HEK293 (cell line): ENCODE measurements at regions not wholly inside any gene's neighbourhood (a gene's known extent, or its start where the extent isn't known, plus 50 kb on each side); places are given as distances from the start of the nearest gene placed in this dataset.

Experiments used
- CTCF ChIP-seq: fragments of 450-650 bp; formaldehyde crosslinking; IDR thresholded peaks from 2 replicates; pipeline ENCODE4 v1.5.1; 2016; ENCODE audit warnings: missing biosample characterization, missing genetic modification characterization
- GFI1B ChIP-seq: fragments of 450-650 bp; formaldehyde crosslinking; IDR thresholded peaks from 2 replicates; pipeline ENCODE4 v1.5.1; 2016; ENCODE audit warnings: missing biosample characterization, missing genetic modification characterization
- HOXD13 ChIP-seq: sonication (generic); formaldehyde crosslinking; IDR thresholded peaks from 2 replicates; pipeline ENCODE4 v1.8.0; 2022; ENCODE audit warnings: missing genetic modification reagents, borderline replicate concordance
- SETDB1 ChIP-seq: IDR thresholded peaks from one replicate; pipeline ENCODE4 v1.6.1; 2017; ENCODE audit warnings: mild to moderate bottlenecking, low read length, moderate library complexity, mixed read lengths; ENCODE audit not compliant: insufficient read length
- ZBTB11 ChIP-seq: fragments of 450-650 bp; formaldehyde crosslinking; conservative IDR thresholded peaks from 2 replicates; pipeline ENCODE4 v1.5.1; 2016; ENCODE audit warnings: low read depth, missing biosample characterization, missing genetic modification characterization
- ZBTB7A ChIP-seq: fragments of 450-650 bp; formaldehyde crosslinking; IDR thresholded peaks from 2 replicates; pipeline ENCODE4 v1.5.1; 2016; ENCODE audit warnings: low read depth, missing biosample characterization, missing genetic modification characterization
- ZNF121 ChIP-seq: fragments of 450-650 bp; formaldehyde crosslinking; IDR thresholded peaks from 2 replicates; pipeline ENCODE4 v1.5.1; 2016; ENCODE audit warnings: missing biosample characterization, missing genetic modification characterization
- ZNF174 ChIP-seq: fragments of 450-650 bp; formaldehyde crosslinking; IDR thresholded peaks from 2 replicates; pipeline ENCODE4 v1.5.0; 2017; ENCODE audit warnings: missing biosample characterization, mild to moderate bottlenecking, missing genetic modification characterization
- ZNF274 ChIP-seq, 2 experiments: fragments of 200-500 bp in 1 of 2; fragments of 450-650 bp in 1 of 2; sonication (Bioruptor generic) in 1 of 2; formaldehyde crosslinking in 1 of 2; IDR thresholded peaks; 2 replicates each; pipeline versions ENCODE4 v1.5.1 to v1.6.1; 2014 to 2016; ENCODE audit warnings: borderline replicate concordance in 1 of 2, inconsistent platforms in 1 of 2, low read length in 1 of 2, missing biosample characterization in 1 of 2, missing genetic modification characterization in 1 of 2
- ZNF518A ChIP-seq: fragments of 450-650 bp; formaldehyde crosslinking; conservative IDR thresholded peaks from 2 replicates; pipeline ENCODE4 v1.5.1; 2016; ENCODE audit warnings: low read depth, missing biosample characterization, missing genetic modification characterization
- ZNF621 ChIP-seq: fragments of 450-650 bp; formaldehyde crosslinking; IDR thresholded peaks from 2 replicates; pipeline ENCODE4 v1.5.1; 2017; ENCODE audit warnings: missing biosample characterization, missing genetic modification characterization
- ZNF777 ChIP-seq: fragments of 450-650 bp; formaldehyde crosslinking; IDR thresholded peaks from 2 replicates; pipeline ENCODE4 v1.5.1; 2017; ENCODE audit warnings: missing biosample characterization, missing genetic modification characterization, borderline replicate concordance
- ZSCAN30 ChIP-seq: fragments of 450-650 bp; IDR thresholded peaks from 2 replicates; pipeline ENCODE4 v1.5.1; 2018; ENCODE audit warnings: missing biosample characterization, mild to moderate bottlenecking, missing genetic modification characterization, moderate library complexity

GRCh38 chrX:137101273-137101990, 67.6 kb upstream of the GPR101 start:
- TF ChIP-seq ZSCAN30 (tag by site-specific recombination) (no peak), ZNF621 (tag by site-specific recombination) (no peak), ZBTB7A (tag by site-specific recombination) (no peak), ZNF518A (tag by site-specific recombination) (no peak), SETDB1 (no peak), ZNF174 (tag by site-specific recombination) (no peak), HOXD13 (CRISPR knock-in tag) (no peak), ZNF777 (tag by site-specific recombination) (no peak), ZBTB11 (tag by site-specific recombination) (no peak), ZNF121 (tag by site-specific recombination) (no peak), CTCF (no peak), ZNF274 (IDR thresholded peaks at IDR 0.05; ENCODE audit: low read length) (no peak), ZNF274 (tag by site-specific recombination; IDR thresholded peaks at IDR 0.05; ENCODE audit: borderline replicate concordance) (no peak), GFI1B (tag by site-specific recombination) (no peak)
